WTC11 (cell line): ENCODE measurements at regions not wholly inside any gene's neighbourhood (a gene's known extent, or its start where the extent isn't known, plus 50 kb on each side); places are given as distances from the start of the nearest gene placed in this dataset.

Experiments
- ATAC-seq: fragments of 200-7000 bp; cut with Tn5 transposase; 2 replicates; pipeline ENCODE4 v1.10.0; 2021; ENCODE audit warnings: mild to moderate bottlenecking, moderate library complexity
- CTCF ChIA-PET: fragments of 300-600 bp; sonication (Branson Sonifier 250); formaldehyde crosslinking; loops from one replicate; lab custom pipeline; 2021; ENCODE audit warnings: antibody characterized with exemption; lab: Charles Lee
- POLR2A ChIA-PET: fragments of 350-600 bp; sonication (Branson Sonifier 250); formaldehyde crosslinking; loops from one replicate; lab custom pipeline; 2021; ENCODE audit warnings: antibody characterized with exemption; lab: Charles Lee
- DNase-seq: peaks from one replicate; pipeline ENCODE4 v3.0.0; 2021; ENCODE audit warnings: low spot score
- H3K27ac Mint-ChIP-seq: 2 replicates; pipeline ENCODE4 v1.8.0; 2021; ENCODE audit warnings: mixed read lengths
- H3K27me3 Mint-ChIP-seq: 2 replicates; pipeline ENCODE4 v1.8.0; 2021; ENCODE audit warnings: low read depth, mild to moderate bottlenecking, moderate library complexity, mixed read lengths
- H3K36me3 Mint-ChIP-seq: 2 replicates; pipeline ENCODE4 v1.8.0; 2021; ENCODE audit warnings: mixed read lengths
- H3K4me1 Mint-ChIP-seq: 2 replicates; pipeline ENCODE4 v1.8.0; 2022; ENCODE audit warnings: mixed read lengths
- H3K4me3 Mint-ChIP-seq: 2 replicates; pipeline ENCODE4 v1.8.0; 2021; ENCODE audit warnings: mild to moderate bottlenecking, moderate library complexity, mixed read lengths
- H3K9me3 Mint-ChIP-seq: 2 replicates; pipeline ENCODE4 v1.8.0; 2021; ENCODE audit warnings: mixed read lengths
- EMX1 ChIP-seq: fragments of 250-450 bp; sonication (Bioruptor Pico); IDR thresholded peaks from 2 replicates; pipeline ENCODE4 v1.8.0; 2021; ENCODE audit warnings: mild to moderate bottlenecking
- NFATC4 ChIP-seq: fragments of 250-450 bp; sonication (Bioruptor Pico); IDR thresholded peaks from 2 replicates; pipeline ENCODE4 v1.9.0; 2021; ENCODE audit warnings: mild to moderate bottlenecking
- SMAD4 ChIP-seq: sonication (generic); formaldehyde crosslinking; IDR thresholded peaks from 2 replicates; pipeline ENCODE4 v1.8.0; 2022; ENCODE audit warnings: mild to moderate bottlenecking, missing genetic modification reagents
- SP1 ChIP-seq: sonication (generic); formaldehyde crosslinking; conservative IDR thresholded peaks from 2 replicates; pipeline ENCODE4 v1.8.1; 2022; ENCODE audit warnings: missing genetic modification reagents
- ZNF232 ChIP-seq: sonication (generic); formaldehyde crosslinking; IDR thresholded peaks from 2 replicates; pipeline ENCODE4 v1.8.0; 2022; ENCODE audit warnings: mild to moderate bottlenecking, missing genetic modification reagents
- ZNF423 ChIP-seq: fragments of 250-450 bp; sonication (Bioruptor Pico); IDR thresholded peaks from 2 replicates; pipeline ENCODE4 v2.1.2; 2022; ENCODE audit warnings: mild to moderate bottlenecking, moderate library complexity
- TF ChIP-seq, protein P1 (sequence below): sonication (generic); formaldehyde crosslinking; IDR thresholded peaks from 2 replicates; pipeline ENCODE4 v1.8.1; 2023; ENCODE audit warnings: mild to moderate bottlenecking, missing genetic modification reagents, borderline replicate concordance
- TF ChIP-seq, protein P2 (sequence below): sonication (generic); formaldehyde crosslinking; IDR thresholded peaks from 2 replicates; pipeline ENCODE4 v1.8.0; 2022; ENCODE audit warnings: mild to moderate bottlenecking, missing genetic modification reagents
- TF ChIP-seq, protein P3 (sequence below): sonication (generic); formaldehyde crosslinking; IDR thresholded peaks from 2 replicates; pipeline ENCODE4 v1.8.0; 2022; ENCODE audit warnings: missing genetic modification reagents

DNA sequence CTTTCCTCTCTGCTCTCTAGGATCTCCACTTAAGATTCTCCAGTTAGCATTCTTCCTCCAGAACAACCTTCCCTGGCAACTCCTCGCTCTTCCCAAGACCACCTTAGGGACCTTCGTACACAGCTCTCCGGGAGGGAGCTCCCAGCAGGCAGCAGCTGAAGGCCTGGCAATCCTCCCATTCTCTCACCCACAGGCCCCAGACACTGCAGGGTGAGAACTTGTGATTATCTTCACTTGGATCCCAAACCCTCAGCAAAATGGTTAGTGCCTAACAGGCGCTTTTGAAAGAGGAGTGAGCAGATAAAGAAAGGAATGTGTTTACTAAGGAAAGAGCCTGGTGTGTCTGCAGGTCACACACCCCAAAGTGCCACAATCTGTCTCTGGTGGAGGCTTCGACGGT is 83.8 kb upstream of the SNTG2 start:
- Mint-ChIP-seq H3K27me3 (peaks cover 52% of the 10 kb centered on the region), H3K4me1 (peaks cover 42% of the 10 kb centered on the region), H3K9me3 (no peaks in the 10 kb centered on the region), H3K4me3 (no peak overlapping the region), H3K27ac (peak overlapping the region; percentile 70; the same call in 1 of the 2 replicates), H3K36me3 (no peaks in the 10 kb centered on the region)
- TF ChIP-seq, protein P1, sequence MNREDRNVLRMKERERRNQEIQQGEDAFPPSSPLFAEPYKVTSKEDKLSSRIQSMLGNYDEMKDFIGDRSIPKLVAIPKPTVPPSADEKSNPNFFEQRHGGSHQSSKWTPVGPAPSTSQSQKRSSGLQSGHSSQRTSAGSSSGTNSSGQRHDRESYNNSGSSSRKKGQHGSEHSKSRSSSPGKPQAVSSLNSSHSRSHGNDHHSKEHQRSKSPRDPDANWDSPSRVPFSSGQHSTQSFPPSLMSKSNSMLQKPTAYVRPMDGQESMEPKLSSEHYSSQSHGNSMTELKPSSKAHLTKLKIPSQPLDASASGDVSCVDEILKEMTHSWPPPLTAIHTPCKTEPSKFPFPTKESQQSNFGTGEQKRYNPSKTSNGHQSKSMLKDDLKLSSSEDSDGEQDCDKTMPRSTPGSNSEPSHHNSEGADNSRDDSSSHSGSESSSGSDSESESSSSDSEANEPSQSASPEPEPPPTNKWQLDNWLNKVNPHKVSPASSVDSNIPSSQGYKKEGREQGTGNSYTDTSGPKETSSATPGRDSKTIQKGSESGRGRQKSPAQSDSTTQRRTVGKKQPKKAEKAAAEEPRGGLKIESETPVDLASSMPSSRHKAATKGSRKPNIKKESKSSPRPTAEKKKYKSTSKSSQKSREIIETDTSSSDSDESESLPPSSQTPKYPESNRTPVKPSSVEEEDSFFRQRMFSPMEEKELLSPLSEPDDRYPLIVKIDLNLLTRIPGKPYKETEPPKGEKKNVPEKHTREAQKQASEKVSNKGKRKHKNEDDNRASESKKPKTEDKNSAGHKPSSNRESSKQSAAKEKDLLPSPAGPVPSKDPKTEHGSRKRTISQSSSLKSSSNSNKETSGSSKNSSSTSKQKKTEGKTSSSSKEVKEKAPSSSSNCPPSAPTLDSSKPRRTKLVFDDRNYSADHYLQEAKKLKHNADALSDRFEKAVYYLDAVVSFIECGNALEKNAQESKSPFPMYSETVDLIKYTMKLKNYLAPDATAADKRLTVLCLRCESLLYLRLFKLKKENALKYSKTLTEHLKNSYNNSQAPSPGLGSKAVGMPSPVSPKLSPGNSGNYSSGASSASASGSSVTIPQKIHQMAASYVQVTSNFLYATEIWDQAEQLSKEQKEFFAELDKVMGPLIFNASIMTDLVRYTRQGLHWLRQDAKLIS (CRISPR knock-in tag), result no peak
- TF ChIP-seq ZNF232 (CRISPR knock-in tag) (no peak), ZNF423 (CRISPR knock-in tag) (peak; percentile 30; the same call in 1 of the 2 replicates), EMX1 (no peak)
- CTCF ChIA-PET, result interaction anchor here (1.0 kb wide), 1 partner anchor 13 kb away, joined by 3 read pairs; no protein-coding TSS in a partner anchor
- ATAC-seq (no peak), DNase-seq (no peak)
- POLR2A ChIA-PET, result no interaction called here

DNA sequence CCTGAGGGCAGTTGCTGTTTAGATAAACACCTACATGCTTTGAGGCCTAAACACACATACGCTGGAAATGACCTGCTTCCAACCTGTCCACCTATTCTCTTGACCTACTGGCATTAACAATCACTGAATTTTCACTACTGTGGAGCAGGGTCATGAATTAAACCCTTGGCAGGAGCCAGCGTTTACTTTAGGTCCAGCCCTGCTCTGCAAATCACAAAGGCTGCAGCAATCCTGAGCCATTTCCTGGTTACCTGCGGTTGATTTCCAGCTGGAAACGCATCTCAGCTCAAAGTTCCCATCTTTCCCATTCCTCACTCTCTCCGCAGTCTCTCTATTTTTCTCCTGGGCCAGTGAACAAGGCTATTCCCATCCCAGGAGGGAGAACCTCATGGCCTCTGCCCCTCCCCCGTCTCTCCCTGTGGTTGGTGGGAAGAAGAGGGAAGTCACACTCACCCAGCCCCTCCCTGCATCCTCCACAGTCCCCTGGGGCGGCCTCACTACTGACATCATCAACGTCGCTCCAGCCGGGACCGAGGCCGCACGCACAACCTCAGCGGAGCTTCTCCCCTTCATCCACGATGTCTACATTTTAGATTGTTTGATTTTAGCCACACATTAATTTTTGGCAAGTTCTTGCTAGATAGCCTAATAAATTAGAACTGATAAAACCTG is 84.5 kb upstream of the SNTG2 start:
- DNase-seq (peak; percentile 51), ATAC-seq (peak; percentile 73)
- Mint-ChIP-seq H3K4me1 (peaks cover 44% of the 10 kb centered on the region), H3K27ac (no peak overlapping the region), H3K36me3 (no peaks in the 10 kb centered on the region), H3K27me3 (peaks cover 49% of the 10 kb centered on the region), H3K9me3 (no peaks in the 10 kb centered on the region), H3K4me3 (no peak overlapping the region)
- ChIA-PET CTCF (no interaction called here), POLR2A (no interaction called here)
- no peak for TF ChIP-seq EMX1
- no peak for TF ChIP-seq SP1
- TF ChIP-seq SMAD4 (CRISPR knock-in tag), result no peak
- TF ChIP-seq, protein P2, sequence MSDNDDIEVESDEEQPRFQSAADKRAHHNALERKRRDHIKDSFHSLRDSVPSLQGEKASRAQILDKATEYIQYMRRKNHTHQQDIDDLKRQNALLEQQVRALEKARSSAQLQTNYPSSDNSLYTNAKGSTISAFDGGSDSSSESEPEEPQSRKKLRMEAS (CRISPR knock-in tag), result 0 out of 2 replicates have a peak, but pooled peaks have one; percentile 29

DNA sequence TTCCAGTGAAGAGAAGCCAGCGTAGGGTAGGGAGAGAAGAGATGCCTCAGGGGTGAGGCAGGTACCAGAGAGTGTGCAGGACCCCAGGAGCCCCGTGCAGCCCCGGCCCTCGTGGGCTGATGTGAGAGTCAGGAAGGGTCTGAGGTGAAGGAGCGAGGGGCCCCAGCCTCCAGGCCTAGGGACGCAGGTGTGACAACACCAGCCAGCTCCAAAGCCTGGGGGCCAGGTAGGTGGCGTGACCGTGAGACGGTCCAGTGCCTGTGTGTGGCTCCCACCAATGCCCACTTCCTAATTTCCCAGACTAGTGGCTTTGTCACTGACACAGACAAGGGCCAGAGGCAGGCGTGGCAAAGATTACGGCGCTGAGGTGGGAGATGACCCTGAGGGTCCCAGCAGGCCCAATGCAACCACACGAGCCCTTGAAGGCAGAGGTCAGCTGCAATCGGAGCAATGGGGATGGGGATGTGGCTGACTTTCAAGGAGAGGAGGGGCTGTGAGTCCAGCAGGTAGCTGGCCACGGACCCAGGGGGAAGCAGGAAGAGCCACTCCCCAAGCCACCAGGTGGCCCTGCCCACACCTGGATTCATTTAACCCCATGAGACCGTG is 86.0 kb upstream of the SNTG2 start:
- ATAC-seq (no peak), DNase-seq (no peak)
- peaks cover 39% of the 10 kb centered on the region for H3K27me3 Mint-ChIP-seq
- ChIA-PET POLR2A (no interaction called here), CTCF (interaction anchor here (1.3 kb wide), 1 partner anchor 276 kb away, joined by 3 read pairs; no protein-coding TSS in a partner anchor)
- no peak overlapping the region for H3K4me3 Mint-ChIP-seq
- TF ChIP-seq ZNF232 (CRISPR knock-in tag), result no peak
- TF ChIP-seq, protein P3, sequence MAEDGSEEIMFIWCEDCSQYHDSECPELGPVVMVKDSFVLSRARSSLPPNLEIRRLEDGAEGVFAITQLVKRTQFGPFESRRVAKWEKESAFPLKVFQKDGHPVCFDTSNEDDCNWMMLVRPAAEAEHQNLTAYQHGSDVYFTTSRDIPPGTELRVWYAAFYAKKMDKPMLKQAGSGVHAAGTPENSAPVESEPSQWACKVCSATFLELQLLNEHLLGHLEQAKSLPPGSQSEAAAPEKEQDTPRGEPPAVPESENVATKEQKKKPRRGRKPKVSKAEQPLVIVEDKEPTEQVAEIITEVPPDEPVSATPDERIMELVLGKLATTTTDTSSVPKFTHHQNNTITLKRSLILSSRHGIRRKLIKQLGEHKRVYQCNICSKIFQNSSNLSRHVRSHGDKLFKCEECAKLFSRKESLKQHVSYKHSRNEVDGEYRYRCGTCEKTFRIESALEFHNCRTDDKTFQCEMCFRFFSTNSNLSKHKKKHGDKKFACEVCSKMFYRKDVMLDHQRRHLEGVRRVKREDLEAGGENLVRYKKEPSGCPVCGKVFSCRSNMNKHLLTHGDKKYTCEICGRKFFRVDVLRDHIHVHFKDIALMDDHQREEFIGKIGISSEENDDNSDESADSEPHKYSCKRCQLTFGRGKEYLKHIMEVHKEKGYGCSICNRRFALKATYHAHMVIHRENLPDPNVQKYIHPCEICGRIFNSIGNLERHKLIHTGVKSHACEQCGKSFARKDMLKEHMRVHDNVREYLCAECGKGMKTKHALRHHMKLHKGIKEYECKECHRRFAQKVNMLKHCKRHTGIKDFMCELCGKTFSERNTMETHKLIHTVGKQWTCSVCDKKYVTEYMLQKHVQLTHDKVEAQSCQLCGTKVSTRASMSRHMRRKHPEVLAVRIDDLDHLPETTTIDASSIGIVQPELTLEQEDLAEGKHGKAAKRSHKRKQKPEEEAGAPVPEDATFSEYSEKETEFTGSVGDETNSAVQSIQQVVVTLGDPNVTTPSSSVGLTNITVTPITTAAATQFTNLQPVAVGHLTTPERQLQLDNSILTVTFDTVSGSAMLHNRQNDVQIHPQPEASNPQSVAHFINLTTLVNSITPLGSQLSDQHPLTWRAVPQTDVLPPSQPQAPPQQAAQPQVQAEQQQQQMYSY, result no peak
- H3K4me1 Mint-ChIP-seq, result peaks cover 47% of the 10 kb centered on the region
- H3K36me3 Mint-ChIP-seq, result no peaks in the 10 kb centered on the region
- H3K27ac Mint-ChIP-seq, result no peak overlapping the region
- H3K9me3 Mint-ChIP-seq, result no peaks in the 10 kb centered on the region

- peaks cover 46% of the 10 kb centered on the region for H3K4me1 Mint-ChIP-seq
- DNase-seq, result no peak
- H3K27me3 Mint-ChIP-seq, result peaks cover 39% of the 10 kb centered on the region
- no peak for TF ChIP-seq NFATC4 (CRISPR knock-in tag)
- POLR2A ChIA-PET, result no interaction called here
- no peaks in the 10 kb centered on the region for H3K9me3 Mint-ChIP-seq
- H3K36me3 Mint-ChIP-seq, result no peaks in the 10 kb centered on the region
- H3K4me3 Mint-ChIP-seq, result no peak overlapping the region
- H3K27ac Mint-ChIP-seq, result no peak overlapping the region
- ATAC-seq, result no peak
- CTCF ChIA-PET, result interaction anchor here (1.0 to 1.3 kb wide), 2 partner anchors 277 kb away, joined by 3 read pairs; no protein-coding TSS in a partner anchor
Observed at GRCh38 chr2:863732-864450, 86.8 kb upstream of the SNTG2 start.
